Endothelial cell of umbilical vein (primary cell): ENCODE measurements at regions not wholly inside any gene's neighbourhood (a gene's known extent, or its start where the extent isn't known, plus 50 kb on each side); places are given as distances from the start of the nearest gene placed in this dataset.

Experiments used
- BruUV-seq: library from RNA; stranded (reverse); fragments of 400-500 nt; replicated peaks from 2 replicates; lab custom pipeline; 2021; lab: Mats Ljungman, UMichigan
- CTCF ChIA-PET: fragments of 300-600, 350-600 bp; sonication (Branson Sonifier 250); formaldehyde crosslinking; loops from one replicate; lab custom pipeline; 2021; ENCODE audit warnings: antibody characterized with exemption, inconsistent platforms; lab: Charles Lee
- POLR2A ChIA-PET: fragments of 300-600, 350-600 bp; sonication (Branson Sonifier 250); formaldehyde crosslinking; loops from one replicate; lab custom pipeline; 2021; ENCODE audit warnings: antibody characterized with exemption, inconsistent platforms; lab: Charles Lee
- DNase-seq: peaks from one replicate; pipeline ENCODE4 v3.0.0-alpha.2; 2011; ENCODE audit warnings: low read depth, low spot score
- FAIRE-seq: peaks from 2 replicates; lab custom pipeline; 2011; peaks lifted over from hg19 to GRCh38; lab: Jason Lieb, UNC
- H2AFZ ChIP-seq: 2 replicates; pipeline ENCODE4 v1.6.0; 2012; ENCODE audit warnings: low read depth, low read length, control low read depth, inconsistent platforms
- H3K27ac ChIP-seq: 2 replicates; pipeline ENCODE4 v1.5.1; 2011; ENCODE audit warnings: low read depth, mild to moderate bottlenecking, control low read depth, low read length, moderate library complexity; ENCODE audit not compliant: insufficient read depth
- H3K27me3 ChIP-seq, 2 experiments: 2 replicates each; pipeline versions ENCODE4 v1.6.0 to v1.6.1; 2011; ENCODE audit warnings: low read length in 2 of 2, mixed read lengths in 1 of 2; ENCODE audit not compliant: control insufficient read depth in 2 of 2, insufficient read depth in 2 of 2
- H3K36me3 ChIP-seq, 2 experiments: 2 replicates in 1 of 2; 3 replicates in 1 of 2; pipeline ENCODE4 v1.5.1; 2011; ENCODE audit warnings: low read length in 2 of 2, mild to moderate bottlenecking in 1 of 2, moderate library complexity in 1 of 2; ENCODE audit not compliant: control insufficient read depth in 2 of 2, insufficient read depth in 2 of 2; ENCODE audit errors: extremely low read depth in 1 of 2
- H3K4me1 ChIP-seq: 3 replicates; pipeline ENCODE4 v1.5.1; 2011; ENCODE audit warnings: mild to moderate bottlenecking, low read length; ENCODE audit not compliant: control insufficient read depth, insufficient read depth; ENCODE audit errors: extremely low read depth
- H3K4me2 ChIP-seq: 2 replicates; pipeline ENCODE4 v1.6.1; 2011; ENCODE audit warnings: low read length, control low read depth, mixed read lengths; ENCODE audit not compliant: insufficient read depth
- H3K4me3 ChIP-seq, 3 experiments: fragments of 200-600 bp in 1 of 3; sonication (generic), shearing (Covaris generic) in 1 of 3; replicated peaks in 1 of 3; 2 replicates each; pipeline ENCODE4 v1.5.1; 2011 to 2016; ENCODE audit warnings: control low read depth in 3 of 3, low read length in 3 of 3, mild to moderate bottlenecking in 2 of 3, inconsistent platforms in 1 of 3, low read depth in 1 of 3, moderate library complexity in 1 of 3; ENCODE audit not compliant: insufficient read depth in 1 of 3
- H3K79me2 ChIP-seq: 2 replicates; pipeline ENCODE4 v1.6.0; 2012; ENCODE audit warnings: low read length, inconsistent platforms; ENCODE audit not compliant: control insufficient read depth, insufficient read depth
- H3K9ac ChIP-seq: replicated peaks from 2 replicates; pipeline ENCODE3; 2011; ENCODE audit warnings: low read length, control low read depth; ENCODE audit not compliant: insufficient read depth; ENCODE audit errors: extremely low read depth
- H3K9me1 ChIP-seq: replicated peaks from 3 replicates; pipeline ENCODE4 v1.6.0; 2011; ENCODE audit warnings: mild to moderate bottlenecking, low read length; ENCODE audit not compliant: control insufficient read depth, insufficient read depth; ENCODE audit errors: extremely low read depth
- H3K9me3 ChIP-seq: replicated peaks from 2 replicates; pipeline ENCODE4 v1.5.1; 2012; ENCODE audit warnings: low read length, inconsistent platforms; ENCODE audit not compliant: control insufficient read depth, insufficient read depth
- H4K20me1 ChIP-seq: replicated peaks from 2 replicates; pipeline ENCODE3; 2011; ENCODE audit warnings: mild to moderate bottlenecking, low read length; ENCODE audit not compliant: control insufficient read depth, insufficient read depth; ENCODE audit errors: extremely low read depth
- CTCF ChIP-seq, 2 donors: IDR thresholded peaks; 1 replicate in 1 of 2; 2 replicates in 1 of 2; pipeline ENCODE4 v1.5.1; 2011; ENCODE audit warnings: low read length in 2 of 2, mild to moderate bottlenecking in 2 of 2, moderate library complexity in 2 of 2, control low read depth in 1 of 2, inconsistent platforms in 1 of 2, low read depth in 1 of 2; ENCODE audit not compliant: insufficient read depth in 1 of 2; ENCODE audit errors: extremely low read depth in 1 of 2
- EZH2 ChIP-seq: IDR thresholded peaks from 2 replicates; pipeline ENCODE4 v1.6.1; 2012; ENCODE audit warnings: borderline replicate concordance, low read depth, mild to moderate bottlenecking, moderate library complexity, low read length, inconsistent platforms; ENCODE audit not compliant: severe bottlenecking
- FOS ChIP-seq: IDR thresholded peaks from 2 replicates; pipeline ENCODE4 v1.6.1; 2011; ENCODE audit warnings: mild to moderate bottlenecking, low read length, moderate library complexity, borderline replicate concordance; ENCODE audit not compliant: insufficient read depth
- GATA2 ChIP-seq: IDR thresholded peaks from 2 replicates; pipeline ENCODE4 v1.7.0; 2011; ENCODE audit warnings: low read depth, mild to moderate bottlenecking, moderate library complexity, mixed read lengths, low read length; ENCODE audit not compliant: insufficient read length, insufficient read depth
- JUN ChIP-seq: IDR thresholded peaks from 2 replicates; pipeline ENCODE4 v1.6.1; 2011; ENCODE audit warnings: borderline replicate concordance, low read depth; ENCODE audit not compliant: insufficient read length, insufficient read depth
- MAX ChIP-seq: IDR thresholded peaks from 2 replicates; pipeline ENCODE4 v1.6.1; 2011; ENCODE audit not compliant: insufficient read depth, insufficient read length
- MYC ChIP-seq: IDR thresholded peaks from one replicate; pipeline ENCODE4 v1.6.1; 2011; ENCODE audit warnings: mild to moderate bottlenecking, low read depth, low read length
- POLR2A ChIP-seq: IDR thresholded peaks from 2 replicates; pipeline ENCODE4 v1.6.1; 2012; ENCODE audit warnings: low read depth, mild to moderate bottlenecking, control low read depth, low read length
- POLR2AphosphoS5 ChIP-seq: IDR thresholded peaks from 2 replicates; pipeline ENCODE4 v1.6.1; 2012; ENCODE audit warnings: low read depth, mild to moderate bottlenecking, control low read depth, low read length, moderate library complexity; ENCODE audit not compliant: insufficient read depth
- dilution Hi-C: fragments of 300-500 bp; cut with MboI; formaldehyde crosslinking; loops from one replicate; pipeline ENCODE4 v1.15.0; 2019; ENCODE audit warnings: low sequenced_read_pairs; ENCODE audit not compliant: extremely low pct_ligation_motif_present
- intact Hi-C: fragments of 100-400 bp; cut with micrococcal nuclease; formaldehyde crosslinking; loops from one replicate; pipeline ENCODE4 v1.10.0; 2022

- TF ChIP-seq CTCF (IDR thresholded peaks at IDR 0.05; ENCODE audit: extremely low read depth in 1 of 2, insufficient read depth in 1 of 2, low read depth in 1 of 2, low read length in 2 of 2) (no peak), MYC (no peak), POLR2AphosphoS5 (no peak), FOS (no peak), EZH2 (no peak), GATA2 (no peak), POLR2A (no peak), JUN (no peak), MAX (no peak)
- Histone ChIP-seq H3K9me1 (no peaks in the 10 kb centered on the region), H3K36me3 (no peaks in the 10 kb centered on the region), H3K9ac (no peak overlapping the region), H3K9me3 (no peaks in the 10 kb centered on the region), H3K4me1 (no peaks in the 10 kb centered on the region), H2AFZ (no peak overlapping the region), H3K4me2 (no peak overlapping the region), H3K4me3 (no peak overlapping the region), H4K20me1 (no peaks in the 10 kb centered on the region), H3K27me3 (no peaks in the 10 kb centered on the region), H3K79me2 (no peaks in the 10 kb centered on the region), H3K27ac (no peak overlapping the region)
- FAIRE-seq (no peak), DNase-seq (no peak)
- ChIA-PET POLR2A (no interaction called here), CTCF (no interaction called here)
- BruUV-seq, result no TSS peak
- intact Hi-C loops, result no loop called here
- dilution Hi-C loops, result no loop called here
Observed at GRCh38 chr2:204361738-204362137, 183.5 kb upstream of the PARD3B start.
